HG03460 (cell line): ENCODE measurements at regions not wholly inside any gene's neighbourhood (a gene's known extent, or its start where the extent isn't known, plus 50 kb on each side); places are given as distances from the start of the nearest gene placed in this dataset.
A peak's percentile ranks its signal among the peaks of the same experiment; 100 is the strongest.

Source experiments
- ATAC-seq: cut with Tn5 transposase; IDR thresholded peaks from one replicate; pipeline ENCODE4 v1.9.1; 2021; ENCODE audit not compliant: unreplicated experiment

DNA sequence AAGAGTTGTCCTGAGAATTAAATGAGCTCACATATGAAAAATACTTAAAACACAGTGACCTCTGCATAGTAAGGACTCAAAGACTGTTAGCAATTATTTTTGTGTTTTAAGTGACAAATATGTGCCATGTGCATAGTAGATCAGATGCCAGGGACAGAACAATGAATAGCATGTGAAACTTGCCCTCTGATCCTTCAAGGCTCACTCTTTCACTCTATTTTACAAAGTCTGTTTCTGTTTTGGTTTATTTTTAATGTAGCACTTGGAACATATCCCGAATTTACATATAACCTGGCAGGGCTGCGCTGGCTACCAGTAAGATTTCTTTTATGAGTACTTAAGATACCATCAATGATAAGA is 135.5 kb upstream of the TNFAIP3 start:
- no peak for ATAC-seq

DNA sequence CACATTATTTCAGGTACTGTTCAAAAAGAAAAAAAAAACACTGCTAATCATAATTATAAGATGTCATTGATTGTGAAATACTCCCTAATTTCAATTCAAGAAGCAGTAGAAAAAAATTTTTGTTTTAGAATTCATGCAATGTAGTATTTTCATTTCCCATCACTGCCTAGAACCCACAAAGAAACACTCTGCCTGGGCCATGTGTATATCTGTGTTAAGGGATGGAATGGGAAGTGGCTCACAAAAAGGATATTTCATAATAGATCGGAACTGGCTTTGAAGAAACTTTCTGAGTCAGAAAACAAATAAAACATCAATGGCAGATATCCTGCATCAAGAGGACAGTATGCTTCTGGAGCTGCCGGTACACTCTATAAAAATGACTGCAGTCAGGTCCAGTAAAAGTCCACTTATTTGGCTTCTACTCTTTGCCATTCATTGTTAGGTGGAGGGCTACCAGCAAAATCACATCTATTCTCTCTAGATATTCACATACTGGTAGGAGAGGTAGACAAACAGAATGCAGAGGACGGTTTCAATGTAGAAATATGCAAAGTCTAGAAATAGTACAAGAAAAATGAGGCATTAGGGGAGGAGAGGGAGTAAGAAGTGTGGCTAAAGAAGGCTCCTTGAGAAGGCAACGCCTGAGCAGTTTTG is 135.0 kb upstream of the TNFAIP3 start:
- ATAC-seq = no peak

DNA sequence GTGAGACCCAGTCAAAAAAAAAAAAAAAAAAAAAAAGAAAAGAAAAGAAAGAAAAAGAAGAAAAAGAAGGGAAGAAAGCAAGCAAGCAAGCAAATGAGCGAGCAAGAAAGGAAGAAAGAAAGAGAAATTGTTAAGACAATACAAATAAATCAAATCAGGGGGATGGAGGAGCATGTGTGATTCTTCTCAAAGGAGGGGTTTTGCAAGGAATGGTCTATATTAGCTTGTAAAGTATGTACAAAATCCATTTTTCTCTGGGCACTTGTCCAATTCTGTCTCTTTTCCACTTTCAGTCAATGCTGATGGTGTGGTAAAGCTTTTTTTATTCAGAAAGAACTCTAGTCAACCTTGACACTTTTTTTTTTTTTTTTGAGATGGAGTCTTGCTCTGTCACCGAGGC is 133.7 kb upstream of the TNFAIP3 start:
- no peak for ATAC-seq

DNA sequence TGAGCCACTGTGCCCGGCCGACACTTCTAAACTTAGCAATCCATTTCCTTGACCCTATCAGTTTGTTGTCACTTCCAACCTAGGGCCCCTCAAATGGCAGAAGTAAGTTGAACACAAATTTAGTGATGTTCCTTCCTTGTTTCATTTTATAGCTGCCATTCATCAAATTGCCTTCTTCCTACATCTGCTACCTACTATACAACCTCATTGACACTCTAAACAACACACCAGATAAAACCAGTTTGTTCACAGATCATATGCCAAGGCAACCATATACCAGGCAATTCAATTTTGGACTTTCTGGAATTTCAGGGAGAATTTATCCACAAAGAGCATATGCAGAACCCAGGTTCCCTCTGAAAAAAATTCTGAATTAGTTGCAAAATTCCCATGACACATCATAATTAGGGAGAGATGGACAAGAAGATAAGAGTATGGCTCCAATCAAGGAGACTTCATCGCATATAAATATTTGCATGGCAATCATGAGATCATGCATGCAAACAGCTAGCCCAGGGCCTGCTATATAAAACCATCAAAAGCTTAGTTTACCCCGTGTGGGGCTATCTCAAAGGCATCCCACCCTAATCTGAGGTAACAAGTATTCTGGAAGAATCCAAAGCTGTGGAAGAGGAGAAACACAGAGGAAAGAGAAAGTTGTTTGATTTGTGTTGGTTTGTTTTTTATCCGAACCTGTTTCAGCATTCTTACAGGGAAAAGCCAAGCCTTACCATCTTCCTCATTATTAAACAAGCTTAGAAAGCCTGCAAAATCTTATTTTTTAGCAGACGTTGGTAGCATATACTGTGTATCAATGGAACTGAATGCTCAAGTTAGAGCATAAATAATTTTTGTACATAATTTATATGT is 132.8 kb upstream of the TNFAIP3 start:
- no peak for ATAC-seq

DNA sequence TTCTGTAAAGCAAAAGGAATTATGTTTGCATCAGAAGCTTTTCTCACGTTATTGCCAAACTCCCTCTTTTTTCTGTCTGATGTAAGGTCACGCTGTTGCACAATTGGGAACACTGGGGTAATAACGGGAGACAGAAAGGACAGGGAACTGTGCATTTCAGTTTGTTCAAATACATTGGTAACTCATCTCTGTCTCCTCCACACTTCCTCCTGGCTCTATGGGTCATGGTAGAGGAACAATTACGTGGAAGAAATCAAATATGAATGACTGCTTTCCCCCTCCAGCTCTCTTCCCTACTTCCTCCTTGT is 132.2 kb upstream of the TNFAIP3 start:
- no peak for ATAC-seq

DNA sequence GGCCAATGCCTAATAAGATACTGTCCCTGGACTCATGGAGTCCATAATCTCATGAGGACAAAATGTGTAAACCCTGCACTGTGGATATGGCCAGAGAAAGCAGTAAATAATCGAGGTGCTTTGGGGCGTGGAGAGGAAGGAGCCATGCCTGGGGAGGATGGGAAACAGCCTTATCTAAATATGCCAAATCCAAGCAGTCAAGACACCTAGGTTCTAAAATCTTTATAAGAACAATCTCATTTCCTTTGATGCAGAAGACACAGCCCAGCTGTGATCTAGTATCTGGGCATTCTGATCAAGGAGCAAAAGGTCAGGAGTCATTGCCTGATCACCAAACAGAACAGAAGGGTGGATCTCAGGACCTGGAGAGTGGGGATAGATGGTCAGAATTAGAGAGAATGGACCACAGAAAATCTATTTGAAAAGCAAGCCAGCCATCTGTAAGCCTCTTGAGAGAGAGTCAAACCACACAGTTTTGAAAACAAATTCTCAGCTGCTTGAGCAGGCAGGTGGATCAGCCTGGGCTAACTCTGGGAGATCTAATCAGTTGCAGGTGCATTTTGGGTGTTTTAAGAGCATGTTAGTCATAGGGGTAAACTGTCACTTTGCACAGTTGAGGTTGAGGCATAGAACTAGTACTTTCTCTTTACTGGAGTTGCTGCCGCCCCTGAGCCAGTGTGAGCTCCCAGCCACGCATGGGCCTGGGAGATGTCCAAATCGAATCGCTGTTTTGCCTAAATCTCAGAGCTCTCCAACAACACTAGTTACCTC is 130.8 kb upstream of the TNFAIP3 start:
- peak; percentile 88 for ATAC-seq

DNA sequence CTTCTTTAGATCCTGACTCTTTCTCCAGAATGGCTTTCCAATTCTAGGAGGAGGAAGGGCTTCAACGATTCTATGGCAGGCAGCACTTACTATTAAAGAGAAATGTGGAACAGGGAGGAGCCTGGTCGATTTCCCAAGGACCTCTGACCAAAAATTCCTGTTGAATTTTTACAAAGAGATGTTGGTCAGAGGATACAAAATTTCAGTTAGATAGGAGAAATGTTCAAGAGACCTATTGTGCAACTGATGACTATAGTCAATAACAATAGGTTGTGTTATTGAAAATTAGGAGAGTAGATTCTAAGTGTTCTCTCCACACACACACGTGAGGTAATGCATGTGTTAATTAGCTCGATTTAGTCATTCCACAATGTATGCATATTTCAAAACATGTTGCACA is 130.1 kb upstream of the TNFAIP3 start:
- ATAC-seq = no peak

DNA sequence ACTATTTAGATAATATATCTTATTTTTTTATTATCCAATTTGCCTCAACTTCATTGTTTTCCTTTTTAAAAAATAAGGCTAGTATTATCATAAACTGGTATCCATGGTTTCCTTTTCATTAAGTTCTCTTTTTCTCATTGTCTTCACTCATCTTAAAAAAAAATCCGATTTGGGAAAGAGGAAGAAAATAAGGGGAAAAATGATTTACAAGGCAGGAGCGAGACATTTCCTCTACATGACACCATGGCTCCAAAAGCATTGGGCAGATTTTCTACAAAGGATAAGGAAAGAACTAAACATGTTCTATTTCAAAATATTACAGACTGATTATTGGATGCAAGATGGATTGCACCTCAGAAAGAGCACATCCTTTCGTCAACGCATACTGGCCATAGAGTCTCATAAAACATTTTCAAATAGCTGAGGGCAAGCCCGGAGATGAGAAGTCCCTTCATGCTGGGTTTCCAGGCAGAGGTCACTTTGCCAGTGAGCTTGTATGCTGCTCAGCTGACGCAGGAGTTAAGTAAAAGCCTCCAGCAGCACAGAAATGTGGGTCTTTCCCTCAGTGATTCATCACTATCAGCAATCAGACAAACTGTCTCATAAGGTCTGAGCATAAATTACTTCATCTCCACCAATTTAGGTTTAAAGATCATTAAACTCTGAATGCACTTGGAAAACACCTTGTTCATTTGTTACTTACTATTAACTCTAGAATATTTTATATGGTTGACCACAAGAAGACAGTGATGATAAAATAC is 129.0 kb upstream of the TNFAIP3 start:
- ATAC-seq = no peak

DNA sequence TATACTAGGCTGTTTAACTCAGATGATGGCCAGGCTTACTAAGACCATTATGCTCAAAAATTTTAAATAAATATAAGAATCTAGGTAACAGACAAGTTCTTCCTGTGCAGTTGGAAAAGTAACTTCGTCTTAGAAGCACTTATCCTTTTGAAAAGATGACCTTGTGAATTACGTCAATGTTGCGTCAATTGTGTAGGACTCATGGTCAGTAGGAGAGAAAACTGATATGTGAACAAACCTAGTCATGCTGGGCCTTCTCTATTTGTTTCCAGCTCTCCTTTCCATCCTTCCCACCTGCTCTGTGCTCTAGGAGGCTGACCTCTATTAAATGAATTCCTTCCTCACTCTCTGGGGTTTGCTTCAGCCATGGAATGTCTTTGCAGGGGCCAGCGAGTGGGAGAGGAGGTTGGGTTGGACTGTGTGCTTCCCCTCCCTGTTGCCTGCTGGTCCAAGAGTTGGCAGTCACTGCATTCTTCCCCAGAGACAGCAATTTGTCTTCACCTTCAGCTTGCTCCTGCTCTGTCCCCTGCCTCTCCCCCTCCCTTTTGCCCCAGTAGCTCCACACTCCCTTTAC is 128.0 kb upstream of the TNFAIP3 start:
- no peak for ATAC-seq

DNA sequence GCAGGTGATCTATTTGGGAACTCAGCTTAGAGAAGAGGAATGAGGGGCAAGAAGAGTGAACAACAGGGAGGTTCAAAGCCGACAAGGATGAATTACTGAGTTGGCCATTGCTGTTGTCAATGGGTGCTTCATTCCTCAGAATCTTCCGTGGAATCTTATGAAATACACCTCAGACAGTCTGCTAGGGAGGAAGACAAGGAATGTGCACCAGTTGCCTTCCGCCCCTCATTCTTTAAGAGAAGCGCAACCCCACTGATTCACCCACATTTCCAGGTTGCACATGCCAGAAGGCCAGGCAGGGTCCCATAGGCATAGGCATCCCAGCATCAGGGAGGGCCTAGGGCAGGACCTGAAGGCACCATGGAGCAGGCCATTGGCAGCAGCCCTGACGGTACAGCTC is 127.5 kb upstream of the TNFAIP3 start:
- ATAC-seq = no peak

DNA sequence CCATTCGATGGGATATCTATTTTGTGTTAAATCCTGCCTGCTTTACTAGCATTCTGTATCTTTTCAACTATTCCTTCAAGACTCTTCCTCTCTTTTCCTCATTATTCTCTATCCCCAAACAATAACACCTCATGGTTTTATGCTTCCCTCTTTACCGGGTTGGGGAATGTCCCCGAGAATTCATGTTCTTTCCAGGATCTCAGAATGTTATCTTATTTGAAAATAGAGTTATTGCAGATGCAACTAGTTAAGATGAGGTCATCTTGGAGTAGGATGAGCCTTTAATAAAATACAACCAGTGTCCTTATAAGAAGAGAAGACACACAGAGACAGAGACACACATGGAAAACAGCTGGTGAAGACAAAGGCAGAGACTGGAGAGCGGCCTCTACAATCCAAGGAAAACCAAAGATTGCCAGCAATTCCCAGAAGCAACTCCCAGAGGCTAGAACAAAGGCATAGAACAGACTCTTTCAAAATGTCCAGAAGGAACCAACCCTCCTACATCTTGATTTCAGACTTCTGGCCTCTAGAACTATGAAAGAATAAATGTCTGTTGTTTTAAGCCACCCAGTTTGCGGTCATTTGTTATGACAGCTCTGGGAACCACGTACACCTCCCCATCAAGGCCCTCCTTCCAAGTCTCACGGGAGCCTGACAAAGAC is 126.8 kb upstream of the TNFAIP3 start:
- ATAC-seq = no peak

DNA sequence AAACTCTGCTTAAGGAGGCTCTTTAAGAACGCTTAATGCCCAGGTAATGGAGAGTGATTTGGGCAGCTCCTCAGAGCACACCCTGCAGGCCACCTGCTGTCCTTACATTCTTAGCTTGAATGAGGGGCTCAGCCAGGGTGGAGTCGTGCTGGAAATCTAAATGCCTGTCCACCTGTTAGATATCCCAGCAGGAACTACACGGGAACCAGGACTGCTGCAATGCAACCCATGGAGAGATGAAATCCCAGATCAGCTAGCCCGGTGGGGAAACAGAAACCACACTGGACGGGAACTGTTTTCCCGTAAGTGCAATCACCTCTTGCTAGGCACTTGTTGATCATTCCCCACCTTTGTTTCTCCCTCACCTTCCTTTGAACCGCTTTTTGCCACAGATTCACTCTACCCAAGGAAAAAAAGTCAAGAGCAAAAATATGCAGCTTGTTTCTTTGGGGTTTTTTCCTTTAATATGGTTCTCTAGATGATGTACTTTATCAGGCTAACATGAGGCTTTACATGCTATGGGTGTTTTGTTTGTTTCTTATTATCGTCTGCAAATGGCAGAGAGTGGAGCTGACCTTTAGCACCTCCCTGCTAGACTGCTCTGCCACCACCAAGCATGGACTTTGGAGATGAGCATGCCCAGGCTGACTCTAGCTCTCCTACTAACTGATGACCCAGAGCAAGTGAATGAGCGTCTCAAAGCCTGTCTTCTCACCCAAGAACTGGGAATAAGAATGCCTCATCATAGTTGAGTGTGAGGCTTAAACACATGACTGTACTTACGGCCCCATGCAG is 125.9 kb upstream of the TNFAIP3 start:
- no peak for ATAC-seq

DNA sequence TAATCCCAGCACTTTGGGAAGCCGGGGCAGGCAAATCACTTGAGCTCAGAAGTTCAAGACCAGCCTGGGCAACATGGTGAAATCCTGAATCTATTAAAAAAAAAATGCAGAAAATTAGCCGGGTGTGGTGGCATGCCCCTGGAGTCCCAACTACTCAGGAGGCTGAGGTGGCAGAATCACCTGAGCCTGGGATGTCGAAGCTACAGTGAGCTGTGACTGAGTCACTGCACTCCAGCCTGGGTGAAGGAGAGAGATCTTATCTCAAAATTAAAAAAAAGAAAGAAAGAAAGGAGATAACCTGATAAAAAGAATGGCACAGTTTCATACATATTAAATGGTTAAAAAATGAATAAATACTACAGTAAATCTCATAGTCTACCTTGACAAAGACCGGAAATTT is 123.6 kb upstream of the TNFAIP3 start:
- no peak for ATAC-seq

DNA sequence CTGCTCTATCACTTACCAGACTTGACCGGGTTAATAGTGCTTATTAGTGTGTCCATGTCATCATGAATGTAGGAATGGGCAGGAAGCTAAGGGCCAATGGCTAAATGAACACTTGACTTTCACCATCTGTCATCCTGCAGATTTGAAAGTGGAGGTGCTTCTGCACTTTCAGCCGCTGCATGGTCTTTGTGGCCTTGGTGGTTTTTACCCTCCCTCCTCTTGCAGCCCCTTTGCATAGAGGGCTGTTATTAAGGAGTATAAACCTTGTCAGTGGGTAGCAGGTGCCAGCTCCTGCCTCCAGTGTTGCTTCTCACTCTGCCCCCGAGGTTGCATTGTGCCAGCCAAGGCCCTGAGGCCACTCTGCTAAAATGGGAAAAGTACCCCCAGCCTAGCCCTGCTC is 122.2 kb upstream of the TNFAIP3 start:
- ATAC-seq = peak; percentile 78

DNA sequence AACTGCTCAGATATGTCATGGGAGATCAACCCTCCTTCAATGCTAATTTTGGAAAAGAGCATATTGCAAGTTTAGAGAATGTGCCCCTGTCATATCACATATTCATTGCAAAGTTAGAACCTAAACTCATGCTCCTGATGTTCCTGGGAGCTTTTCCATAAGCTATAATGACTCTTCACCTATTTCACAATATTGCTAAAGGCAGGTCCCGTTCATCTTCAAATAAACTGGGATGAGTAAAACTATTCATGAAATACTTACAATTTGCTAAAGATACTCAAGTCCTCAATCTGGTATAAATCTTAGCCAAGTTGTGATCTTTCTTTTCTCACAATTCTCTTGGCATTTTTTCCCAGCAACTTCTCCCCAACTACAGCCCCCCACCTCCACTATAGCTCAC is 121.7 kb upstream of the TNFAIP3 start:
- ATAC-seq = no peak

DNA sequence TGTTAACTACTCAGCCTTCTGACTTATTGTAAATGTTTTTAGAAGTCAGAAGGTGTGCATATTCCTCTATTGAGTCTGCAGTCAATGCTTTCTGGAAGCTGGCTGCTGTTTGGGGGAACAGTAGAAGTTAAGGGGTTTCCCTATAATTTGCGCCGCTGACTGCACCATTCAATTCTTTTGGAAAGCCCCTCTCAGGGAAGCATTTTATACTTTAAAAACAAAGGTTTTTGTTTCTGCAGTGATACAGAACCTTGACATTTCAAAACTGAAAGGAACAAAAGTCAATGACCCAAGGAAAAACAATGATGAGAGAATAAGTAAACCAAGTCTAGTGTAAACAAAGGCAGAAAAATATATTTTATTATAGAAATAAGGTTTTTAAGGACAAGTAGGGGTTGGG is 120.8 kb upstream of the TNFAIP3 start:
- ATAC-seq = peak; percentile 36

DNA sequence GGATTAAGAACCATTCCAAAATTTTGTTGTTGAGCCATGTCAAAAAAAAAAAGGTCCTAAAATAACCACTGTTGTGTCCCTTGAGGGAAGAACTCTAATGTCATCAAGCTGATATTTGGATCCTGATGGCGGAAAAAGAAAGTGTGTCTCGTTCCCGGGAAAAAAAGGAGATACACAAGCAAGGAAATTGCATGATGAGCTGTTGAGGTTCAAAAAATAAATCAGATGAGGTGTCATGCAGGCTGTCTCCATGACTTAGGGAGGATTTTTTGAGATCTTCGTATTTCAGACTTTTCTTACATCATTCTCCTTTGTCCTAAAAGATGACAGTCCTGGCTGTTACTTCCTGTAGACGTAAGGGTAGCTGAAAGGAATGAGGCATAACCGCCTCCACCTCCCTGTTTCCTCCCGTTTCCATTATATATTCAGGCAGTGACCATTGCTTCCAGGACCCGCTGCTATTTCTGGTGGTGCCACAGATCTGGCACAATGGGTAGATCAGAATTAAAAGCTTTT is 117.3 kb upstream of the TNFAIP3 start:
- ATAC-seq = no peak

DNA sequence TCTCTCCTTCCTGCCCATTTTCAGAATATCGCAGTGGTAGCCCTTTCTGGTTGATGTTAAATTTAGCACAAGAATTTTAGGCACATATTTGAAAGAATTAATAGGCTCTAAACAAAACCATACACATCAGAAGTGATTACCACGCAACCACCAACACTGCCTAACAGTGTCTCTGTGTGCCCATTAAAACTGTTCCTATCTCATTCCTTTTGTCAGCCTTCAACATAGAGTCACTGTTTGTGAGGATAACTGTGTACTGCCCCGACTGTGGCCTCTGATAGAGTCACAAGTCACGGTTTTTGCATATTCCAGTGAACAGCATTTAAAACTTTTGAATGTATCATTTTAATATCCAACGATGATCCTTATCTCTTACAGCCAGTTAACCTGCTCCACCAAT is 116.8 kb upstream of the TNFAIP3 start:
- ATAC-seq = no peak

DNA sequence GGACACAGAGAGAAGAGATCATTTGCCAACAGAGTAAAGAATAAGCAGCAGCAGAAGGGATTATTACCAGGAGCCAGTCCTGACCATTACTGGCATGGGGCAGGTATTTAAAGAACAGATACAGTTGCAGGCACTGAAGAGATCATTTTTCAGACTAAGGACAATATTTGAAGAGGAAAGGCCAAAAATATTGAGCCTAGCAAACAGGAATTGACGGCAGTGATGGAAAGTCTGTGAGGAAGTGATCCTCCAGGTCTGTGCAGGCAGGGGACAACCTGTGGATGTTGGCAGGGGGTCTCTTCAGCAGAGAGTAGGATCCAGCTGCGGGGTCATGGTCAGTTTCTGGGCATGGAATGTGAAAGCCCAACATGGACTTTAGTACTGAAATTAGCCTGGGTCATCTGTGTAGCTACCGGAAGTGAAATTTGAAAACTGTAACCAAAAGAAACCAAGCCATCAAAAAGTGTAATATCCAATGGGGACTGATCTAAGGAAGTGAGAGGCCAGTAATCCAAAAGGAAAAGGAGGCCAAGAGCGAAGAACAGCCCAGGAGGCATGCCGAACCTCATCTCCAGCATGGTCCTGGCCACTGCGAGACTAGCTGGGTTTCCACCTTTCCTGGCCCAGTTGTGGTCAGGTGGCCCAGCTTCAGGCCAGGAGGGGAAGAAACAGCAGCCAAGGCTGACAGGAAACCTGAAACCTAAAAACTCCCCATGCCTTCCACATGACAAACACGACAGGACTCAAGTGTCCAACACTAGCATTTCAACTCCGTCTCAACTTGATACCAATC is 115.1 kb upstream of the TNFAIP3 start:
- no peak for ATAC-seq
